BE2C (cell line): ENCODE measurements at regions not wholly inside any gene's neighbourhood (a gene's known extent, or its start where the extent isn't known, plus 50 kb on each side); places are given as distances from the start of the nearest gene placed in this dataset.
"Not testable (repeated sequence)": the region's sequence is repeated elsewhere in the genome, so short reads cannot be mapped to it uniquely, and the experiment has no call there.

Source experiments
- DNase-seq: peaks from one replicate; pipeline ENCODE4 v3.0.0-alpha.2; 2020
- H3K27me3 ChIP-seq: fragments of 250-450 bp; sonication (Bioruptor Pico); 2 replicates; pipeline ENCODE4 v1.5.1; 2020; ENCODE audit warnings: mild to moderate bottlenecking
- H3K36me3 ChIP-seq: fragments of 250-450 bp; sonication (Bioruptor Pico); 2 replicates; pipeline ENCODE4 v1.5.1; 2020; ENCODE audit warnings: mild to moderate bottlenecking
- H3K4me1 ChIP-seq: fragments of 250-450 bp; sonication (Bioruptor Pico); 2 replicates; pipeline ENCODE4 v1.5.1; 2020
- H3K4me3 ChIP-seq: 2 replicates; pipeline ENCODE4 v1.5.1; 2011; ENCODE audit warnings: low read depth, low read length
- H3K9me3 ChIP-seq: fragments of 250-450 bp; sonication (Bioruptor Pico); 2 replicates; pipeline ENCODE4 v1.5.1; 2020
- TF ChIP-seq, protein P1 (sequence below): IDR thresholded peaks from 2 replicates; pipeline ENCODE4 v1.5.1; 2012; ENCODE audit warnings: mild to moderate bottlenecking, low read depth, low read length

DNA sequence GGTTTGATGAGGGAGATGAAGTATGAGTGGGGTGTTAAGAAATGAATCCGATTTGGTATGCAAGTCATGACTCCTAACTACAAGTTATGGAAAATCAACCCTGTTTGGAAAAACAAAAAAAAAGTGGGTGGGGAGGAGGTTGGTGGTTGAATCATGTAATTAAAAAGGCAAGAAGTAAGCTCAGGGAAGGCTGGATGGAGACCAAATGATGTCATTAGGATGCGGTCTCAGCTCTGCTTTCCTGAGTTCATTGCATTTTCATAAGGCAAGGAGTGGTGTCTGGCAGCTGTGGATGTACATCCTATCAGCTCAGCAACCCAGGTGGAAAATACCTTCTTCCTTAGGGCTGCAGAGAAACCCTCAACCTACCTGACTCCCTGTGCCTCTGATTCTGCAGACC is 60.4 kb upstream of the AKAP12 start:
- DNase-seq = no peak
- TF ChIP-seq, protein P1, sequence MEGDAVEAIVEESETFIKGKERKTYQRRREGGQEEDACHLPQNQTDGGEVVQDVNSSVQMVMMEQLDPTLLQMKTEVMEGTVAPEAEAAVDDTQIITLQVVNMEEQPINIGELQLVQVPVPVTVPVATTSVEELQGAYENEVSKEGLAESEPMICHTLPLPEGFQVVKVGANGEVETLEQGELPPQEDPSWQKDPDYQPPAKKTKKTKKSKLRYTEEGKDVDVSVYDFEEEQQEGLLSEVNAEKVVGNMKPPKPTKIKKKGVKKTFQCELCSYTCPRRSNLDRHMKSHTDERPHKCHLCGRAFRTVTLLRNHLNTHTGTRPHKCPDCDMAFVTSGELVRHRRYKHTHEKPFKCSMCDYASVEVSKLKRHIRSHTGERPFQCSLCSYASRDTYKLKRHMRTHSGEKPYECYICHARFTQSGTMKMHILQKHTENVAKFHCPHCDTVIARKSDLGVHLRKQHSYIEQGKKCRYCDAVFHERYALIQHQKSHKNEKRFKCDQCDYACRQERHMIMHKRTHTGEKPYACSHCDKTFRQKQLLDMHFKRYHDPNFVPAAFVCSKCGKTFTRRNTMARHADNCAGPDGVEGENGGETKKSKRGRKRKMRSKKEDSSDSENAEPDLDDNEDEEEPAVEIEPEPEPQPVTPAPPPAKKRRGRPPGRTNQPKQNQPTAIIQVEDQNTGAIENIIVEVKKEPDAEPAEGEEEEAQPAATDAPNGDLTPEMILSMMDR = no peak

DNA sequence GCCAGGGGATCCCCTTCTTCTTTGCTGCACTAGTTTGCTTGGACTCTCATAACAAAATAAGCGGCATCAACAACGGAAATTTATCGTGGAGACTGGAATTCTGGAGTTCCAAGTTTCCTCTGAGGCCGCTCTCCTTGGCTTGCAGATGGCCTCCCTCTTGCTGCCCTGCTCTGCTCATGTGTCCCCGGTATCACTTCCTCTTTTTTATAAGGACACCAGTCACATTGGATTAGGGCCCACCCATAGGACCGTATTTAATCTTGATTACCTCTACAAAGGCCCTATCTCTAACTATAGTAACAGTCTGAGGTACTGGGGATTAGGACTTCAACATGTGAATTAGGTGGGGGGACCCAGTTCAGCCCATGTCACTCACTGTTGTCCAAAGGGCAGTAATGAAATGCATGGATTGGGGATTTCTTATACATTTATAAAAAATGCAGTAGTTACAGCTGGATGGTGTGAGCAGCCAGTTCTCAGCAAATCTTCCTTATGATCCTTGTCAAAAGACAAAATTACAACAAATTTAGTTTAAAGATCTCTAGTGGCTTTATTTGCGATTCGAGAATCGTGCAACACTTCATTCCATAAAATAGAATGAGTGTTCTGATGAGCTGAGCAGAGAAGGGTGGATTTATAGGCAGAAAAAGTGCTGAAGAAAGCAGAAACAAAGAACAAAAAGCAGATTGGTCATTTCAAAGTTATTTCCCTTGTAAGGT is 59.3 kb upstream of the AKAP12 start:
- DNase-seq = no peak
- Histone ChIP-seq H3K9me3 (no peaks in the 10 kb centered on the region), H3K4me1 (peaks cover 11% of the 10 kb centered on the region; the same call in 1 of the 2 replicates), H3K4me3 (no peak overlapping the region), H3K36me3 (no peaks in the 10 kb centered on the region), H3K27me3 (no peaks in the 10 kb centered on the region)
- TF ChIP-seq, protein P1 = no peak

More for the DNA sequence above, 60.4 kb upstream of the AKAP12 start:
- Histone ChIP-seq H3K27me3 (no peaks in the 10 kb centered on the region), H3K9me3 (no peaks in the 10 kb centered on the region), H3K4me1 (peaks cover 7% of the 10 kb centered on the region; the same call in 1 of the 2 replicates), H3K36me3 (no peaks in the 10 kb centered on the region), H3K4me3 (no peak overlapping the region)

DNA sequence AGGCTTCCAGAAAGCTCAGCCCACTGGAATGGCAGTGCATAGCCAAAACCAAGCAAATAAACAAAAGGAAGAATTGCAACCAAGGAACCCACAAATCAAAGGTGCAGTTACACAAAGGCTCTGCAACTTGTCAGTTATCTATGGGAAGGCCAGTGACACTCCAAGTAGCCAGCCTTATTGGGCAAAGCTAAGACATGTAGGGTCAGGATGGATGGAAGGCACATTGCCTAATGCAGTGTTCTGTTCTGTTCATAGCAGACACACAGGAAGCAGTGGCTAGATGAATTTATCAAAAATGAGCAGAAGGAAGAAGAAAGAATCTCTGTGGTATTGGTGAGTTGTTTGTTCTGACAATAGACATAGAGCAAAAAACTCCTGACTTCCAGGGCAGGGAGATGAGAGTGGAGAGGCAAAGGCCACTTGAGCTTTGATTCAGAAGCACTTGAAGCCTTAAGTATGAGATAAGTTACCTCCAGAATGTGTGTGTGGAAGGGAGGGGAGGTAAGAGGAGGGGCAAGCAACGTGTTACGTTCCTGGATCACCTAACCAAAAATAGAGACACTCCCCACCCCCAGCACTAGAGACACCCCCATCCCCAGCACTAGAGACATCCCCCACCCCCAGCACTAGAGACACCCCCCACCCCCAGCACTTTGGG is 57.9 kb upstream of the AKAP12 start:
- peaks cover 11% of the 10 kb centered on the region; the same call in 1 of the 2 replicates for H3K4me1 ChIP-seq
- no peak for DNase-seq
- no peaks in the 10 kb centered on the region for H3K36me3 ChIP-seq
- H3K4me3 ChIP-seq = no peak overlapping the region
- H3K27me3 ChIP-seq = no peaks in the 10 kb centered on the region
- TF ChIP-seq, protein P1 = no peak
- no peaks in the 10 kb centered on the region for H3K9me3 ChIP-seq

DNA sequence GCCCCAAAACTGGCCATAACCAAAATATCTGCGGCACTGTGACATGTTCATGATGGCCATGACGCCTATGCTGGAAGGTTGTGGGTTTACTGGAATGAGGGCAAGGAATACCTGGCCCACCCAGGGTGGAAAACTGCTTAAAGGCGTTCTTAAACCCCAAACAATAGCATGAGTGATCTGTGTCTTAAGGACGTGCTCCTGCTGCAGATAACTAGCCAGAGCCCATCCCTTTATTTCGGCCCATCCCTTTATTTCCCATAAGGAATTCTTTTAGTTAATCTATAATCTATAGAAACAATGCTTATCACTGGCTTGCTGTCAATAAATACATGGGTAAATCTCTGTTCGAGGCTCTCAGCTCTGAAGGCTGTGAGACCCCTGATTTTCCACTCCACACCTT is 56.8 kb upstream of the AKAP12 start:
- not testable (repeated sequence) for H3K9me3 ChIP-seq, H3K4me3 ChIP-seq, H3K27me3 ChIP-seq, DNase-seq, H3K36me3 ChIP-seq
- H3K4me1 ChIP-seq = peaks cover 11% of the 10 kb centered on the region; the same call in 1 of the 2 replicates

DNA sequence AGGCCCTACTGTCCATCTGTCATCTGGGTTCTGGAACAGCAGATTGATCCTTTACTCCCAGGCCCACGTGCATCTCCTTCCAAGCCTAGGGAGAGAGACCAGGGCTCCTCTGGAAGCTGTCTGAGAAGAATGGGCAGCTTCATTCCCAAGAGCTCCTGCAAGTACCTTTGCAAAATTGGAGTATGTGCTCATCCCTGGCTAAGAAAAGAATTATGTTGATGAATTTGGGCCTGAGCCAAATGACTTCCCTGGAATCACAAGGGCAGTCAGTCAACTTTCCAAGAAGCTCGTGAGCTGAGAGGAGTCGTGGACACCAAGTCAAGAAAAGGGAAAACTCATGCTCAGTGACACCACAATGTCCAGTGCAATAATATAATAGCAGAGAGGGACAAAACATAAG is 54.6 kb upstream of the AKAP12 start:
- TF ChIP-seq, protein P1 = no peak
- DNase-seq = no peak
- Histone ChIP-seq H3K36me3 (no peaks in the 10 kb centered on the region), H3K27me3 (no peaks in the 10 kb centered on the region), H3K9me3 (no peaks in the 10 kb centered on the region), H3K4me3 (no peak overlapping the region), H3K4me1 (peaks cover 11% of the 10 kb centered on the region; the same call in 1 of the 2 replicates)

DNA sequence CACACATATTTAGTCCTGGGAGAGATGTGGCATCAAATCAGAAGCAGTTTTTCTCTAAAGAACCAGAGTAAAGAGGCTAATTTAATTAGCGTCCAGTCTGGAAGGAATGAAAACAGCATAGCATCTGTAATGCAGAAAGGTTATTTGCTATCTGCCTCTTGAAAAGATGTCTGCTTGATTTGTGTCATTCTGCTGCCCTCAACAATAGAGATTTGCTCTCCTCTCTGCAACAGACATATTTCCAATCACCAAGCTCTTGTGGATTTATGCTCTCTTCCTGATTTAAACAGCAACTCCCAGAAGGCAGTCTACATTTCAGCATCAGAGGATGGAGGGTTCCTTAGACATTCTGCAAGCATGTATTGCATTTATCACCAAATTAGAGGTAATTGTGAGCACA is 53.5 kb upstream of the AKAP12 start:
- Histone ChIP-seq H3K4me1 (peaks cover 7% of the 10 kb centered on the region), H3K36me3 (no peaks in the 10 kb centered on the region), H3K27me3 (no peaks in the 10 kb centered on the region), H3K9me3 (no peaks in the 10 kb centered on the region), H3K4me3 (no peak overlapping the region; the same call in 1 of the 2 replicates)
- TF ChIP-seq, protein P1 = no peak
- DNase-seq = no peak
